IMR-90 (cell line): ENCODE measurements at regions not wholly inside any gene's neighbourhood (a gene's known extent, or its start where the extent isn't known, plus 50 kb on each side); places are given as distances from the start of the nearest gene placed in this dataset.

Experiments used
- ATAC-seq: fragments of 200-7000 bp; cut with Tn5 transposase; 2 replicates; pipeline ENCODE4 v1.9.1; 2020; ENCODE audit warnings: low read depth, mild to moderate bottlenecking, moderate library complexity
- BruUV-seq: library from RNA; stranded (reverse); fragments of 400-500 nt; replicated peaks from 2 replicates; lab custom pipeline; 2021; lab: Mats Ljungman, UMichigan
- CTCF ChIA-PET: fragments of 300-600 bp; formaldehyde crosslinking; extraction: SDS; loops from one replicate; lab custom pipeline; 2021; ENCODE audit warnings: antibody characterized with exemption; lab: Yijun Ruan, JAX
- POLR2A ChIA-PET: fragments of 300-600 bp; sonication (Branson Sonifier 250); formaldehyde crosslinking; loops from one replicate; lab custom pipeline; 2022; ENCODE audit warnings: antibody characterized with exemption; ENCODE audit not compliant: unreplicated experiment; lab: Charles Lee
- DNase-seq: peaks from one replicate; pipeline ENCODE4 v3.0.0; 2013
- H2AFZ ChIP-seq: replicated peaks from 2 replicates; pipeline ENCODE3; 2013; ENCODE audit warnings: low read length, mild to moderate bottlenecking; ENCODE audit not compliant: poor library complexity
- H2AK5ac ChIP-seq: 2 replicates; pipeline ENCODE4 v1.6.1; 2013; ENCODE audit warnings: low read depth, low read length, inconsistent platforms
- H2AK9ac ChIP-seq: replicated peaks from 2 replicates; pipeline ENCODE3; 2013; ENCODE audit warnings: mild to moderate bottlenecking, low read depth, low read length, moderate library complexity; ENCODE audit not compliant: poor library complexity
- H2BK120ac ChIP-seq: 2 replicates; pipeline ENCODE4 v1.6.1; 2013; ENCODE audit warnings: low read depth, low read length, inconsistent platforms
- H2BK15ac ChIP-seq: 3 replicates; pipeline ENCODE4 v1.6.1; 2013; ENCODE audit warnings: low read depth, low read length, inconsistent platforms
- H2BK20ac ChIP-seq: 2 replicates; pipeline ENCODE4 v1.6.1; 2013; ENCODE audit warnings: low read depth, mild to moderate bottlenecking, inconsistent platforms, low read length, moderate library complexity
- H2BK5ac ChIP-seq: 2 replicates; pipeline ENCODE4 v1.6.1; 2013; ENCODE audit warnings: mild to moderate bottlenecking, low read depth, low read length, inconsistent platforms; ENCODE audit not compliant: poor library complexity, severe bottlenecking
- H3K14ac ChIP-seq: replicated peaks from 2 replicates; pipeline ENCODE4 v1.6.1; 2013; ENCODE audit warnings: low read depth, low read length, inconsistent platforms
- H3K18ac ChIP-seq: 2 replicates; pipeline ENCODE4 v1.6.1; 2013; ENCODE audit warnings: low read depth, low read length, control low read depth
- H3K23ac ChIP-seq: 2 replicates; pipeline ENCODE4 v1.6.1; 2013; ENCODE audit warnings: low read depth, low read length, inconsistent platforms
- H3K27ac ChIP-seq: 2 replicates; pipeline ENCODE4 v1.5.1; 2013; ENCODE audit warnings: mild to moderate bottlenecking, control low read depth, low read length; ENCODE audit not compliant: insufficient read depth
- H3K27me3 ChIP-seq: 2 replicates; pipeline ENCODE4 v1.6.1; 2013; ENCODE audit warnings: low read length; ENCODE audit not compliant: control insufficient read depth, insufficient read depth
- H3K36me3 ChIP-seq: 2 replicates; pipeline ENCODE4 v1.6.1; 2013; ENCODE audit warnings: low read length, mixed read lengths; ENCODE audit not compliant: control insufficient read depth, insufficient read depth
- H3K4ac ChIP-seq: 2 replicates; pipeline ENCODE4 v1.6.1; 2013; ENCODE audit warnings: low read depth, low read length, inconsistent platforms
- H3K4me1 ChIP-seq: 2 replicates; pipeline ENCODE4 v1.6.1; 2013; ENCODE audit warnings: low read length, mixed read lengths; ENCODE audit not compliant: control insufficient read depth, insufficient read depth
- H3K4me2 ChIP-seq: 2 replicates; pipeline ENCODE4 v1.6.1; 2013; ENCODE audit warnings: low read depth, mild to moderate bottlenecking, control low read depth, low read length, moderate library complexity
- H3K4me3 ChIP-seq: 2 replicates; pipeline ENCODE4 v1.5.1; 2013; ENCODE audit warnings: low read depth, mild to moderate bottlenecking, control low read depth, low read length, moderate library complexity; ENCODE audit not compliant: insufficient read depth
- H3K56ac ChIP-seq: 2 replicates; pipeline ENCODE4 v1.6.1; 2013; ENCODE audit warnings: low read length, inconsistent platforms; ENCODE audit not compliant: insufficient read depth; ENCODE audit errors: extremely low read depth
- H3K79me1 ChIP-seq, 2 experiments: 2 replicates each; pipeline ENCODE4 v1.6.1; 2013; ENCODE audit warnings: low read length in 2 of 2, inconsistent platforms in 1 of 2, low read depth in 1 of 2
- H3K9ac ChIP-seq: 2 replicates; pipeline ENCODE4 v1.6.1; 2013; ENCODE audit warnings: low read depth, low read length, control low read depth
- H3K9me1 ChIP-seq: 2 replicates; pipeline ENCODE4 v1.6.1; 2013; ENCODE audit warnings: low read length, inconsistent platforms; ENCODE audit not compliant: insufficient read depth
- H3K9me3 ChIP-seq: 2 replicates; pipeline ENCODE4 v1.6.1; 2013; ENCODE audit warnings: low read length; ENCODE audit not compliant: control insufficient read depth, insufficient read depth
- H4K20me1 ChIP-seq: 2 replicates; pipeline ENCODE4 v1.6.1; 2013; ENCODE audit warnings: low read length, inconsistent platforms; ENCODE audit not compliant: insufficient read depth
- H4K5ac ChIP-seq: 2 replicates; pipeline ENCODE4 v1.6.1; 2013; ENCODE audit warnings: mild to moderate bottlenecking, low read depth, low read length, control low read depth
- H4K8ac ChIP-seq, 2 experiments: 2 replicates each; pipeline ENCODE4 v1.6.1; 2013; ENCODE audit warnings: low read depth in 2 of 2, low read length in 2 of 2, control low read depth in 1 of 2, inconsistent platforms in 1 of 2
- H4K91ac ChIP-seq: 2 replicates; pipeline ENCODE4 v1.6.1; 2013; ENCODE audit warnings: low read depth, low read length, inconsistent platforms; ENCODE audit not compliant: insufficient read depth
- BHLHE40 ChIP-seq: fragments of 150-350 bp; IDR thresholded peaks from 2 replicates; pipeline ENCODE4 v1.6.1; 2016; ENCODE audit warnings: mild to moderate bottlenecking, low read depth, low read length
- CEBPB ChIP-seq: IDR thresholded peaks from 2 replicates; pipeline ENCODE4 v1.6.1; 2012; ENCODE audit warnings: low read depth, low read length, improper control_type of control experiment
- CHD1 ChIP-seq: IDR thresholded peaks from 2 replicates; pipeline ENCODE4 v1.6.1; 2012; ENCODE audit warnings: low read depth, low read length, improper control_type of control experiment
- ELK1 ChIP-seq: fragments of 150-350 bp; IDR thresholded peaks from 2 replicates; pipeline ENCODE4 v1.6.1; 2016; ENCODE audit warnings: low read depth, mild to moderate bottlenecking, low read length, moderate library complexity, borderline replicate concordance
- FOS ChIP-seq: fragments of 150-350 bp; IDR thresholded peaks from 2 replicates; pipeline ENCODE4 v1.6.1; 2016; ENCODE audit warnings: low read depth, low read length
- MAFK ChIP-seq: IDR thresholded peaks from 2 replicates; pipeline ENCODE4 v1.6.1; 2012; ENCODE audit warnings: low read depth, low read length, improper control_type of control experiment
- MAZ ChIP-seq: IDR thresholded peaks from 2 replicates; pipeline ENCODE4 v1.6.1; 2012; ENCODE audit warnings: low read depth, mild to moderate bottlenecking, low read length, improper control_type of control experiment, moderate library complexity, borderline replicate concordance
- MXI1 ChIP-seq: IDR thresholded peaks from 2 replicates; pipeline ENCODE4 v1.6.1; 2012; ENCODE audit warnings: low read depth, mild to moderate bottlenecking, low read length, moderate library complexity, borderline replicate concordance
- NFE2L2 ChIP-seq: fragments of 150-350 bp; IDR thresholded peaks from 2 replicates; pipeline ENCODE4 v1.6.1; 2016; ENCODE audit warnings: low read depth, mild to moderate bottlenecking, low read length
- POLR2A ChIP-seq: IDR thresholded peaks from 2 replicates; pipeline ENCODE4 v1.6.1; 2012; ENCODE audit warnings: mild to moderate bottlenecking, low read depth, low read length
- RAD21 ChIP-seq: IDR thresholded peaks from 2 replicates; pipeline ENCODE4 v1.6.1; 2012; ENCODE audit warnings: low read length, improper control_type of control experiment
- RCOR1 ChIP-seq: IDR thresholded peaks from 2 replicates; pipeline ENCODE4 v1.6.1; 2012; ENCODE audit warnings: mild to moderate bottlenecking, low read length, improper control_type of control experiment; ENCODE audit not compliant: insufficient replicate concordance
- RFX5 ChIP-seq: IDR thresholded peaks from 2 replicates; pipeline ENCODE4 v1.8.0; 2012; ENCODE audit warnings: low read depth, mild to moderate bottlenecking, low read length, moderate library complexity
- SMC3 ChIP-seq: fragments of 150-350 bp; IDR thresholded peaks from 2 replicates; pipeline ENCODE4 v1.6.1; 2016; ENCODE audit warnings: low read depth, mild to moderate bottlenecking, antibody characterized with exemption, low read length, moderate library complexity
- USF2 ChIP-seq: fragments of 150-350 bp; IDR thresholded peaks from 2 replicates; pipeline ENCODE4 v1.6.1; 2017; ENCODE audit warnings: mild to moderate bottlenecking, antibody characterized with exemption, low read length, low read depth
- dilution Hi-C: fragments of 300-500 bp; cut with HindIII; formaldehyde crosslinking; loops from one replicate; pipeline ENCODE4 v1.14.3; 2018; ENCODE audit warnings: low sequenced_read_pairs; ENCODE audit not compliant: unreplicated experiment
- in situ Hi-C: fragments of 300-500 bp; cut with MboI; formaldehyde crosslinking; loops from 3 replicates; pipeline ENCODE4 v1.14.3; 2019; ENCODE audit warnings: low sequenced_read_pairs, inconsistent platforms, mixed read lengths
- intact Hi-C: fragments of 100-400 bp; cut with micrococcal nuclease; formaldehyde crosslinking; loops from 2 replicates; pipeline ENCODE4 v1.10.0; 2022
- TF ChIP-seq, protein P1 (sequence below): conservative IDR thresholded peaks from 2 replicates; pipeline ENCODE4 v1.5.1; 2012; ENCODE audit warnings: mild to moderate bottlenecking, low read depth, low read length, improper control_type of control experiment

GRCh38 chr6:81480139-81480538 lies 272.3 kb downstream of the TENT5A start:
- H2BK5ac ChIP-seq = no peak overlapping the region
- H2AFZ ChIP-seq = no peak overlapping the region
- no peak overlapping the region for H4K8ac ChIP-seq
- dilution Hi-C loops = no loop called here
- H3K79me1 ChIP-seq = no peaks in the 10 kb centered on the region
- H3K9me3 ChIP-seq = no peaks in the 10 kb centered on the region
- ChIA-PET CTCF (no interaction called here), POLR2A (no interaction called here)
- no peak overlapping the region for H2AK9ac ChIP-seq
- BruUV-seq = no TSS peak
- intact Hi-C loops = loop anchor here (10.0 kb wide), 1 partner anchor 525 kb away; no protein-coding TSS in a partner anchor
- no peaks in the 10 kb centered on the region for H3K36me3 ChIP-seq
- H3K23ac ChIP-seq = no peak overlapping the region
- no peak overlapping the region for H3K4me2 ChIP-seq
- peak; percentile 17 for DNase-seq
- no peak overlapping the region for H3K4ac ChIP-seq
- no peaks in the 10 kb centered on the region for H3K27me3 ChIP-seq
- no peak overlapping the region for H4K91ac ChIP-seq
- no peak overlapping the region for H3K14ac ChIP-seq
- H3K4me1 ChIP-seq = no peaks in the 10 kb centered on the region
- H4K5ac ChIP-seq = no peak overlapping the region
- H3K27ac ChIP-seq = no peak overlapping the region
- H2BK20ac ChIP-seq = no peak overlapping the region
- H4K20me1 ChIP-seq = no peaks in the 10 kb centered on the region
- no peak overlapping the region for H2AK5ac ChIP-seq
- ATAC-seq = no peak
- H3K4me3 ChIP-seq = no peak overlapping the region
- H3K18ac ChIP-seq = no peak overlapping the region
- H3K9me1 ChIP-seq = no peaks in the 10 kb centered on the region
- no peak overlapping the region for H2BK120ac ChIP-seq
- no peak overlapping the region for H3K9ac ChIP-seq
- in situ Hi-C loops = no loop called here
- TF ChIP-seq FOS (no peak), USF2 (no peak), MAZ (no peak), RAD21 (no peak), ELK1 (no peak), NFE2L2 (no peak), CEBPB (no peak), RFX5 (no peak), CHD1 (no peak), SMC3 (no peak), MAFK (no peak), BHLHE40 (no peak), POLR2A (no peak), MXI1 (no peak), RCOR1 (no peak)
- TF ChIP-seq, protein P1, sequence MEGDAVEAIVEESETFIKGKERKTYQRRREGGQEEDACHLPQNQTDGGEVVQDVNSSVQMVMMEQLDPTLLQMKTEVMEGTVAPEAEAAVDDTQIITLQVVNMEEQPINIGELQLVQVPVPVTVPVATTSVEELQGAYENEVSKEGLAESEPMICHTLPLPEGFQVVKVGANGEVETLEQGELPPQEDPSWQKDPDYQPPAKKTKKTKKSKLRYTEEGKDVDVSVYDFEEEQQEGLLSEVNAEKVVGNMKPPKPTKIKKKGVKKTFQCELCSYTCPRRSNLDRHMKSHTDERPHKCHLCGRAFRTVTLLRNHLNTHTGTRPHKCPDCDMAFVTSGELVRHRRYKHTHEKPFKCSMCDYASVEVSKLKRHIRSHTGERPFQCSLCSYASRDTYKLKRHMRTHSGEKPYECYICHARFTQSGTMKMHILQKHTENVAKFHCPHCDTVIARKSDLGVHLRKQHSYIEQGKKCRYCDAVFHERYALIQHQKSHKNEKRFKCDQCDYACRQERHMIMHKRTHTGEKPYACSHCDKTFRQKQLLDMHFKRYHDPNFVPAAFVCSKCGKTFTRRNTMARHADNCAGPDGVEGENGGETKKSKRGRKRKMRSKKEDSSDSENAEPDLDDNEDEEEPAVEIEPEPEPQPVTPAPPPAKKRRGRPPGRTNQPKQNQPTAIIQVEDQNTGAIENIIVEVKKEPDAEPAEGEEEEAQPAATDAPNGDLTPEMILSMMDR = no peak
- no peak overlapping the region for H3K56ac ChIP-seq
- no peak overlapping the region for H2BK15ac ChIP-seq
